ENCODE measurements at regions not wholly inside any gene's neighbourhood (a gene's known extent, or its start where the extent isn't known, plus 50 kb on each side); places are given as distances from the start of the nearest gene placed in this dataset.

DNA sequence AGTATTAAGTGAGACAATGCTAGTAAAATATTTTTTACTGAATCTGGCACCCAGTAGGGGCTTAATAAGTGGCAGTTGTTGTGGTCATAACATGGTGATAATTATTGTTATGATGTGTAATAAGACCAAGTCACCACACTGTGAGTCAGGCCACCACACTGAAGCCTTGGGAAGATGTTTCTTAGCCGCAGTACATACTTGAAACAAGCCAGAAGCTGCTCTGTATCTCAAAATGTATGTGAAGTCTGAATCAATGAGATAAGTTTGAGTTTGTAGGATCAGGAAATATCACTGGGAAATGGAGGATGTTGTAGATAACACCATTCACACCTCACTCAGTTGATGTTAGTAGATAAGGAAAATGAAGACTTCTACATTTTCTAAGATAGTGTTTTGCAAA, 51.3 kb upstream of the PTPN3 start:
- Mint-ChIP-seq H3K36me3 (peaks cover 1% of the 10 kb centered on the region), H3K4me1 (ENCODE audit: low read depth) (no peaks in the 10 kb centered on the region), H3K27me3 (peaks cover 6% of the 10 kb centered on the region), H3K9me3 (peaks cover 13% of the 10 kb centered on the region), H3K27ac (no peak overlapping the region), H3K4me3 (no peak overlapping the region)
- CTCF ChIA-PET: no interaction called here
- intact Hi-C loops (cut with micrococcal nuclease): no loop called here
- POLR2A ChIA-PET: no interaction called here
- DNase-seq: no peak

DNA sequence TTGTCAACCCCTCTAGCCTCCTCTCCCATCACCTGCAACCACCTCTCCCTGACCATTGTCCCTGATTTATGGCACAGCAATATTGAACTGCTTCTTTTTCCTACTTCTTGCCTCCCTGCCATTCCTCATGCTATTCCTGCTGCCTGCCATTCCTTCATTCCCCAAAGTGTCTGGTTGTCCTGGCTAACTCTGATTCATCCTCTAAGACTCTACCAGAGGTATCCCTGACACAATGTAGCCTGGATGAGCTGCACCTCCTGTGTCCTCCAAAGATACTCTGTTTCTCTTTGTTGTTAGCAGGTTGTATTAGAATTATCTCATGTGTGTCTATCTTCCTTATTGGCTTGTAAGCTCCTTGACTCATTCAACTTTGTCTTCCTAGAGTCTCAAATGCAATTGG, 53.5 kb upstream of the PTPN3 start:
- POLR2A ChIA-PET: no interaction called here
- Mint-ChIP-seq H3K9me3 (peaks cover 13% of the 10 kb centered on the region), H3K4me3 (no peak overlapping the region), H3K27me3 (peaks cover 6% of the 10 kb centered on the region), H3K4me1 (ENCODE audit: low read depth) (no peaks in the 10 kb centered on the region), H3K36me3 (peaks cover 1% of the 10 kb centered on the region), H3K27ac (no peak overlapping the region)
- no peak for DNase-seq
- intact Hi-C loops (cut with micrococcal nuclease): no loop called here
- CTCF ChIA-PET: no interaction called here

DNA sequence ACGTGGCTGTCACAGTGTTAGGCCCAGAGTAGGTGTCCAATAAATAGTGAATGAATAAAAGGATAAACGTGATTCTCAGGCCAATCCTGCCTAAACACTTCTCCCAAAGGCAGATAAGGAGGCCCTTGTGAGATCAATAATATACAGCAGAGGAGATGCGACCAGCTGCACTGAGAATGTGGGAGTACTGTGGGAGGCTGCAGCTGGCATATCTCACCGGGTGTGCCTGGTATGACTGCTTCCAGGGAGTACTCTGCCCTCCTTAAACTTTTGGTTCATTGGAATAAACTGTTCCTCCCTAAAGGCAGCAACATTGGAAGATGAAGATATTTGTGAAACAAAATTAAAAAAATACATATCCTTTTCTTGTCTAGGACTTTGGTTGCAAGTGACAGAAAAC, 57.1 kb upstream of the PTPN3 start:
- ChIA-PET POLR2A (no interaction called here), CTCF (no interaction called here)
- intact Hi-C loops (cut with micrococcal nuclease): no loop called here
- no peak for DNase-seq
- no peak overlapping the region for H3K27ac Mint-ChIP-seq
- H3K27me3 Mint-ChIP-seq: peaks cover 6% of the 10 kb centered on the region
- no peaks in the 10 kb centered on the region for H3K36me3 Mint-ChIP-seq
- no peaks in the 10 kb centered on the region for H3K9me3 Mint-ChIP-seq
- no peak overlapping the region for H3K4me3 Mint-ChIP-seq
- no peaks in the 10 kb centered on the region for H3K4me1 Mint-ChIP-seq (ENCODE audit: low read depth)

DNA sequence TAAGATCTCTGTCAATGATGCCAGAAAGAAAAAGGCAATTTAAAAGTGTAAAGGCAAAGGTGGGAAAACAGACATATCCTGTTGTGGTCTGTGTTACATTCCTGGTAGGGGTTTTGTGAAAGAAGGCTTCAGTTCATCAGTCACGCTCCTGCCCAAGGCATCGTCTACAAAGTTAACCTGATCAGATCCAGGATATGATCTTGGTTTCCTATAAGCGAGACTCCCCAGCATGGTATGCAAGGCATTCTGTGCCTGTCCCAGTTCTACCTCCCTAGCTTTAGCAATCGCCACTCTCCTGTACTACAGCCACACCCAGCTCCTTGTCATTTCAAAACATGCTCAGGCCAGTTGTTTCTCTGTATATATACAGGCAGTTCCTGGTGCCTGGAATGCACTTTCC, 58.0 kb upstream of the PTPN3 start:
- Mint-ChIP-seq H3K36me3 (no peaks in the 10 kb centered on the region), H3K9me3 (no peaks in the 10 kb centered on the region), H3K4me3 (no peak overlapping the region), H3K4me1 (ENCODE audit: low read depth) (no peaks in the 10 kb centered on the region), H3K27ac (no peak overlapping the region), H3K27me3 (peaks cover 7% of the 10 kb centered on the region)
- intact Hi-C loops (cut with micrococcal nuclease): no loop called here
- POLR2A ChIA-PET: no interaction called here
- CTCF ChIA-PET: interaction anchor here (0.7 kb wide), 1 partner anchor 1429 kb away, joined by 3 read pairs; no protein-coding TSS in a partner anchor
- DNase-seq: no peak

DNA sequence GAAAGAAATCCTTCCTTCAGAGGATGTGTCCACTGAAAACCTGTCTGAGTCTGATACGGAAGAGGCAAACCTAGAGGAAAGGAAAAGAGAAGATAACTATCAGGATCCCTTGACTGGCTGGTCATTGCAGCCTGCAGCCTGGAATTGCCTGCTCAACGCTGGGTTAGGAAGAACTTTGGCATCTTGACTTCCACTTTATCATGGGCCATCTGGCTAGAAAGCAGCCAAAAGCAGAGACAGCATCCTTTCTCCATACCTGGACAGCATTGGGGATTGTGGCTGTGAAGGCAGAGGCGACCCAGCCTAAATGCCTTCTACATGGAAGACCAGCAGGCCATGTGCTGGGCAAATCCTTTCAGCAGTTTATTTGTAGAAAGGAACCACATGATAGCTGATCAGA, 58.7 kb upstream of the PTPN3 start:
- ChIA-PET POLR2A (no interaction called here), CTCF (no interaction called here)
- DNase-seq: no peak

DNA sequence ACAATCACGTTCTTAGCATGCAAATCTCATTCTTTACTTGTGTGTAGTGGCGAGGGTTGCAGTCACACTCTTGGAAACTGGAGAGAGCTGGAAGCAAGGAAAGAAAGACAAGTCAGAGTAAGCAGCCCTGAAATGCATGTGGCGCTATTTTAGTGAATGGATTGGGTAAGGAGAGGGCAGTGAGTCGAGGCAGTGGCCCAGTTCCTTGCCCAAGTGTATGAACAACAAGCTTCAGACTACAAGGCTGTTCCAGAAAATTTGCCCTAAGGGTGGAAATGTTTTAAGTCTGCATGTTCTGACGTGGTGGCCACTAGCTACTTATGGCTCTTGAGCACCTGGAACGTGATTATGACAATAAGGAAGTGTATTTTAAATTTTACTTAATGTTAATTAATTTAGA, 59.4 kb upstream of the PTPN3 start:
- H3K36me3 Mint-ChIP-seq: no peaks in the 10 kb centered on the region
- DNase-seq: no peak
- H3K4me3 Mint-ChIP-seq: no peak overlapping the region
- no peaks in the 10 kb centered on the region for H3K4me1 Mint-ChIP-seq (ENCODE audit: low read depth)
- CTCF ChIA-PET: no interaction called here
- H3K27ac Mint-ChIP-seq: no peak overlapping the region
- peaks cover 5% of the 10 kb centered on the region for H3K27me3 Mint-ChIP-seq
- POLR2A ChIA-PET: no interaction called here
- intact Hi-C loops (cut with micrococcal nuclease): no loop called here
- H3K9me3 Mint-ChIP-seq: no peaks in the 10 kb centered on the region

More for the DNA sequence above, 58.7 kb upstream of the PTPN3 start:
- no peaks in the 10 kb centered on the region for H3K9me3 Mint-ChIP-seq
- H3K4me3 Mint-ChIP-seq: no peak overlapping the region
- no peaks in the 10 kb centered on the region for H3K36me3 Mint-ChIP-seq
- intact Hi-C loops (cut with micrococcal nuclease): no loop called here
- no peak overlapping the region for H3K27ac Mint-ChIP-seq
- no peaks in the 10 kb centered on the region for H3K4me1 Mint-ChIP-seq (ENCODE audit: low read depth)
- H3K27me3 Mint-ChIP-seq: peaks cover 5% of the 10 kb centered on the region

DNA sequence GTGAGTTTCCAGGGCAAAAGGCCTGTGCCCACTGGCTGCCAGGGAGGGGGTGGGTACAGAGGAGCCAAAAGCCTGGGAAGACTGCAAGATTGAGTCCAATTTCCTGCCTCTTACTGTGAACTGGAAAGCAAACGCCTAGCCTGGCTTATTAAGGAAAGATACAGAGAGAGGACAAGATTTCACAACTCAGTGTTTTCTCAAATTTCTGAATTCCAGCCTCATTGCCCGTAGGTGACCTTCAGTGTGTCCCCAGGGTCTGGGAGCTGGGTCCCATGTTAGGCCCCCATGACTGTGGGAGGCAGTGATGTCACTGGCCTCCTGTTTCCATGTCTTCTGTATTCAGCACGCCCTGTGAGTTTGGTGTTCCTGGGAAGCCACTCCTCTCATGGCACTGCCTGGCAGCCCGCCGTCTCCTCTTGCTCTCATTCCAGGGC, 60.6 kb upstream of the PTPN3 start:
- ChIA-PET CTCF (no interaction called here), POLR2A (no interaction called here)
- no peak overlapping the region for H3K4me3 Mint-ChIP-seq
- intact Hi-C loops (cut with micrococcal nuclease): no loop called here
- H3K27me3 Mint-ChIP-seq: peaks cover 1% of the 10 kb centered on the region
- no peak for DNase-seq
- H3K4me1 Mint-ChIP-seq (ENCODE audit: low read depth): no peaks in the 10 kb centered on the region
- H3K36me3 Mint-ChIP-seq: no peaks in the 10 kb centered on the region
- no peak overlapping the region for H3K27ac Mint-ChIP-seq
- no peaks in the 10 kb centered on the region for H3K9me3 Mint-ChIP-seq

DNA sequence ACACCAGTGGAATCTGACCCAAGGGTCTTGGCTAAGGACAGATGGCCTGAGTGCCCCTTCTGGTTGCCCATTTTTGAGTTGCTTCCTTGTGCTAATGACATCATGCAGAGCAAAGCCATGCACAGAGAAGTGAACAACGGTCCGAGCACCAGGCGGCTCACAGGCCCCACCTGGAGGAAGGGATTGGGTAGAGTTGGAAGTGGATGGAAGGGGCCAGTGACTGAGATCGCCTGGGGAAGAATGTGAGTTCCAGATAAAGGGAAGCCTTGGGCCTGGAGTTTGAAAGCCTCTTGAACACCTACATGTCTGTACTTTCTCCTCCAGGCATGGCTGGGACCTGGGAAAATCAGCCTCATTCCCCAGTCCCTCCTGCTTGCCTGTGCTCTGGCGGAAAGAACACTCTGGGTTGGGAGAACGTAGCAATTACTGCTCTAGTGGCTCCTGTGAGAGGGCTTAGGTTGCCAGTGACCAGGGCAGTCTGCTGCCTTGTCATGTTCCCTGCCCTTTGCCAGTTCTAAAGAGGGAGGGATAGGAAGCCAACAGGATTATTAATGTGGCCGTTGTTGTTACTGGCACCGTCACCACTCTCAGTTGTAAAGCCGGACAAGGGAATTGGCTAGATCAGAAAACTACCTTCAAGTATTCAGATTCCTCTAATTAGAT, 62.5 kb upstream of the PTPN3 start:
- H3K4me3 Mint-ChIP-seq: no peak overlapping the region
- H3K9me3 Mint-ChIP-seq: no peaks in the 10 kb centered on the region
- no peak for DNase-seq
- H3K36me3 Mint-ChIP-seq: no peaks in the 10 kb centered on the region
- intact Hi-C loops (cut with micrococcal nuclease): no loop called here
- CTCF ChIA-PET: no interaction called here
- peaks cover 3% of the 10 kb centered on the region for H3K27me3 Mint-ChIP-seq
- H3K27ac Mint-ChIP-seq: no peak overlapping the region
- POLR2A ChIA-PET: no interaction called here
- no peaks in the 10 kb centered on the region for H3K4me1 Mint-ChIP-seq (ENCODE audit: low read depth)

DNA sequence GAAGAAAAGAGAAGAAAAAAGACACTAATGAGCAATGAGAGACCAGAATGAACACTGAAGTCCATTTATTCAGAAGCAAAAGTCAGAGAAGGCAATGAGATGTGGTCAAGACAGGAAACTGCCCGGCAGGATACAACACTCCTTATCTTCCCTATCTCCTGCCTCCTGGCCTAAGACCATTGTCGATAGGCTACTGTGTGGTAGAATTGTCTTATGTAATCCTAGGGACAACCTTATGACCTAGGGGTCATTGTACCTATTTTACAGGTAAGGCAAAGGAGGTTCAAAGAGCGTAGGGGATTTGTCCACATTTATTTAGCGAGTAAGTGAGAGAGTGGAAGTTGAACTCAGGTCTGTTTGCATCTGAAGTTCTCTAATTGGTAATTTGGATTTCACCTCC, 63.0 kb upstream of the PTPN3 start:
- ChIA-PET POLR2A (no interaction called here), CTCF (no interaction called here)
- Mint-ChIP-seq H3K27me3 (peaks cover 3% of the 10 kb centered on the region), H3K27ac (no peak overlapping the region), H3K9me3 (no peaks in the 10 kb centered on the region), H3K4me1 (ENCODE audit: low read depth) (no peaks in the 10 kb centered on the region), H3K4me3 (no peak overlapping the region), H3K36me3 (no peaks in the 10 kb centered on the region)
- DNase-seq: no peak
- intact Hi-C loops (cut with micrococcal nuclease): no loop called here

DNA sequence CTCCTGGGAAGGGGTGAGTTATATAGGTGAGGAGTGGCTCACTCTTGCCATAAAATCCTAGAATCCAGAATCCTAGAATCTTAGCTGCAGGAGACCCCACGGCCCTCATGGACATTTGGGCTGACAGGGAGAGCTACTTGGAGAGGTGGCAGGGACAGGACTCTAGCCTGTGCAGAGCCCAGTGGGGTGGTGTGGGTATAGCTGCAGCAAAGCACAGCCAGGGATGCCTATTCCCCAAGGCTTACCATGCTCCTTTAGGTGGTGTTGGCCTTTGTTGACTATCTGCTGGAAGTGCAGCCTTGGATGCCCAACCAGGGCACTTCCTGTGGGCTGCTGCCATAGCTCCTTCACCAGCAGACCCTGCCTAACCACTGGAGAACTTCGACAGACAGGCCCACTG, 70.0 kb upstream of the PTPN3 start:
- Mint-ChIP-seq H3K27ac (no peak overlapping the region), H3K9me3 (no peaks in the 10 kb centered on the region), H3K4me3 (no peak overlapping the region), H3K4me1 (ENCODE audit: low read depth) (no peaks in the 10 kb centered on the region), H3K27me3 (peaks cover 3% of the 10 kb centered on the region), H3K36me3 (no peaks in the 10 kb centered on the region)
- DNase-seq: no peak
- ChIA-PET CTCF (no interaction called here), POLR2A (no interaction called here)
- intact Hi-C loops (cut with micrococcal nuclease): no loop called here

DNA sequence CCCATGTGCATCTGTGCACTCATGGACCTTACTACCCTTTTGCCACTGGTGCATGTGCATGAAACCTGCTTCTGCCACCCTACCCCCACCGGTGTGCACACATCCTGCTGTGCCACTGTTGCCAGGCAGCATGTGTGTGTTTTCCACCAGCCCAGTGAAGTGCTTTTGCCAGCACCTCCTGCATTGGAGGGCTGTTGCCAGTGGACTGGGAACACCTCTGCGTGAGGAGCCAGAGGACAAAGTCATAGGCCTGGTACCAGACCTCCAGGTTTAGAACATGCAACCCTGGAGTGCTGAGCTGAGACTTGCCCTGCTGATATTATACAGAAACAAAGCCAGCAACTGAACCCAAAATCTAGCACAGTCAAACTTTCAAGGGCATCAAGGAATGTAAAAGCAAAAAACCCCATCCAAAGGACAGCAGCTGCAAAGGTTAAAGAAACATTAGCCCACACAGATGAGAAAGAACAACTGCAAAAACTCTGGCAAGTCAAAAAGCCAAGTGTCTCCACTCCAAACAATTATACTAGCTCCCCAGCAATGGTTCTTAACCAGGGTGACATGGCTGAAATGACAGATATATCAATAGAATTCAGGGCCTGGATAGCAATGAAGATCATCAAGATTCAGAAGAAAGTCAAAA, 70.6 kb upstream of the PTPN3 start:
- Mint-ChIP-seq H3K4me1 (ENCODE audit: low read depth) (no peaks in the 10 kb centered on the region), H3K36me3 (no peaks in the 10 kb centered on the region), H3K27me3 (peaks cover 3% of the 10 kb centered on the region), H3K9me3 (no peaks in the 10 kb centered on the region), H3K4me3 (no peak overlapping the region), H3K27ac (no peak overlapping the region)
- ChIA-PET POLR2A (no interaction called here), CTCF (no interaction called here)
- no peak for DNase-seq
- intact Hi-C loops (cut with micrococcal nuclease): no loop called here

DNA sequence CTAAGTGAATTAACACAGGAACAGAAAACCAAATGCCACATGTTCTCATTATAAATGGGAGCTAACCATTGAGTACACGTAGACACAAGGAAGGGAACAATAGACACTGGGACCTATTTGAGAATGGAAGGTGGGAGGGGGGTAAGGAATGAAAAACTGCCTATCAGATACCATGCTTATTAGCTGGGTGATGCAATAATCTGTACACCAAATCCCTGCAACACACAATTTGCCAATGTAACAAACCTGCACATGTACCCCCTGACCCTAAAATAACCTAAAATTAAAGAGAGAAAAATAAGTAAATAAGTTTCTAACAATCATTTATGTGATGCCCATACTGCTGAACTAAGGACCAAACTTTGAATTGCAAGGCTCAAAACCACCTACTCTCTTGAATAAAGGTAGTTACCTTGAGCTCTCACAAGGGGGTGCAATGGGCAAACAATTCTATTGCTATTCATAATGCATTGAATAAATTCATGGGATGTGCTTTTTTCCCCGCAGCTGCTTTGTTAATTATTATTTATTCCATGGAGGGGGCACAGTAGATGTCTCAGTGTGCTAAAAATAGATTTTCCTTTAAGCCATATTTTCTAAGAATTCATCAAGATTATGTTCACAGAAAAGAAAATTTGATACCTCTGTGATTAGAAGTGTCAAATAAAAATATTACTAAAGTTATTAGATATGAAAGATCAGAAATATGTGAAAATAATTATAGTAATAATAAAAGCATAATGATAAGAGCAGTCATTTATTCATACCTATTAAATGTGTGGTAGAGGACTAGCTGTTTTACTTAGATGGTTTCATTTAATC, 76.2 kb upstream of the PTPN3 start:
- Mint-ChIP-seq H3K4me1 (ENCODE audit: low read depth) (no peaks in the 10 kb centered on the region), H3K36me3 (no peaks in the 10 kb centered on the region), H3K4me3 (no peak overlapping the region), H3K9me3 (no peaks in the 10 kb centered on the region), H3K27me3 (no peaks in the 10 kb centered on the region), H3K27ac (no peak overlapping the region)
- CTCF ChIA-PET: interaction anchor here (0.6 to 2.3 kb wide), 14 partner anchors 8 to 646 kb away, joined by 3 to 31 read pairs (median 4); no protein-coding TSS in a partner anchor
- POLR2A ChIA-PET: interaction anchor here (0.7 kb wide), 1 partner anchor 9 kb away, joined by 3 read pairs; no protein-coding TSS in a partner anchor
- no peak for DNase-seq
- intact Hi-C loops (cut with micrococcal nuclease): loop anchor here (2.0 to 10.0 kb wide), 4 partner anchors 245 to 1051 kb away; no protein-coding TSS in a partner anchor

Measured in activated CD4-positive, alpha-beta memory T cell treated with anti-CD3 and anti-CD28 coated beads for 36 hours (primary cell).